DMS 273 treated with DMSO at 0.1 percent for 48 hours (cell line): ENCODE measurements at regions not wholly inside any gene's neighbourhood (a gene's known extent, or its start where the extent isn't known, plus 50 kb on each side); places are given as distances from the start of the nearest gene placed in this dataset.
"Not testable (repeated sequence)": the region's sequence is repeated elsewhere in the genome, so short reads cannot be mapped to it uniquely, and the experiment has no call there.

Experiments used
- DNase-seq: peaks from one replicate; lab custom pipeline; 2025; lab: John Stamatoyannopoulos, UW

GRCh38 chr1:73475316-73475870 is 722.6 kb downstream of the LRRIQ3 start:
- DNase-seq, result no peak

DNA sequence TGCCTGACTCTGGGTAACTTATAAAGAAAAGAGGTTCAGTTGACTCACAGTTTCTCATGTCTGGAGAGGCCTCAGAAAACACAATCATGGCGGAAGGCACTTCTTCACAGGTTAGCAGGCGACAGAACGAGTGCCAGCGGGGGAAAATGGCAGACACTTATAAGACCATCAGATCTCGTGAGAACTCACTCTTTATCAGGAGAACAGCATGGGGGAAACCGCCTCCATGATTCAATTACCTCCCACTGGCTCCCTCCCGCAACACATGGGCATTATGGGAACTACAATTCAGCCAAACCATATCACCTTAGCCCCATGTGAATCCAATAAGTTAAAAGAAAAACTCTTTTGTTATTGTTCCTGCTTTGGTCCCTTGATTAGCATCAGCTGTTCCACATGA is 725.2 kb downstream of the LRRIQ3 start:
- DNase-seq, result no peak

DNA sequence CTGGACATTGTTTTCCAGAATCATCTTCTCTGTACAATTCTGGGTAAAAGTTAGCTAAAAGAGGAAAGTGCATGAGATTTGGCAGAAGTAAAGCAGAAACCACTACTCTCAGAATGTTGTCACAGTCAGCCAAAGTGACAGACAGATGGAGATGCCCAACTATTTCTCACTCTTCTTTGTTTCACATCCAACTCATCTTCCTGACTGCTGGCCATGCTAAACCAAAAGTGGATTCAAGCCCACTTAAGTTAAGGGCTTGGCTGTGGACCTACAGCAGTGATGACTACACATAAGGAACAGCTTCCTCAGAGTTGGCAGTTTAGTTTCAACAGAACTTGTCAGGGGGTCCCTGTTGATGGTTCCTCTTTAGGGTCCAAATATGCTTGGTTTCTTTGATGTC is 730.2 kb downstream of the LRRIQ3 start:
- DNase-seq, result no peak

GRCh38 chr1:73463873-73464272 is 734.1 kb downstream of the LRRIQ3 start:
- DNase-seq, result no peak

DNA sequence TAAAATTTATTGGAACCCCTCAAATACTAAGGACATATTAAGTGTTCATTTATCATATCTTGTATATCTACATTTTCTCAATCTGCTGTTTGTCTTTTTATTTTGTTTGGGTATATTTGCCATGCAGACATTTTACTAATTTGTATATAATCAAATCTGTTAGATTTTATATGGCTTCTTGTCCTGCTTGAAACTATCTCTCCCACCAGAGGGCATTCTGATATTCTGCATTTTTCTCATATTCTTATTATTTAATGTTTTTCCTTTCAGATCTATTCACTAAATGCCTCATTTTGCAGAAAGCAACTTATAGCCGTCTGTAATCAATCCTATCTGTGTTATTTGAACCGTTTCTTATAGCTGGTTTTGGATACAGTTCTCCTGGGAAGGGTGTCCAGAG is 745.5 kb downstream of the LRRIQ3 start:
- DNase-seq, result no peak

- DNase-seq, result not testable (repeated sequence)
Observed at GRCh38 chr1:73450668-73451067, 747.3 kb downstream of the LRRIQ3 start.

- DNase-seq, result no peak
Observed at GRCh38 chr1:73411479-73411878, 786.5 kb downstream of the LRRIQ3 start.

GRCh38 chr1:73401666-73402065 is 796.3 kb downstream of the LRRIQ3 start:
- DNase-seq, result no peak

DNA sequence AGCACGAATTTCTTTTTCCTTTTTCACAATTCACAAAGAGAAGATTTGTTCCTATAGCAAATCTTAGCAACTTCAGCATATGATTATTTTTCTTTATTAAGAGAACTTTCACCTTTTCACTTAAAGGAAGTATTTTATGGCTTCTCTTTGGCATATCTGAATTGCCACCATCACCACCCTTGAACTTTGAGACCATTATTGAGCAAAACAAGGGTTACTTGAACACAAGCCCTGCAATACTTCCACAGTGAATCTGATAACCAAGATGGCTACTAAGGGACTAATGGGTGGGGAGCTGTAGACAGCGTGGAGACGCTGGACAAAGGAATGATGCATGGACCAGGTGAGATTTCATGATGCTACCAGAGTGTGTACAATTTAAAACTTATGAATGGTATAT is 815.0 kb downstream of the LRRIQ3 start:
- DNase-seq, result no peak

- DNase-seq, result no peak
Observed at GRCh38 chr1:73366734-73367413, 831.1 kb downstream of the LRRIQ3 start.

DNA sequence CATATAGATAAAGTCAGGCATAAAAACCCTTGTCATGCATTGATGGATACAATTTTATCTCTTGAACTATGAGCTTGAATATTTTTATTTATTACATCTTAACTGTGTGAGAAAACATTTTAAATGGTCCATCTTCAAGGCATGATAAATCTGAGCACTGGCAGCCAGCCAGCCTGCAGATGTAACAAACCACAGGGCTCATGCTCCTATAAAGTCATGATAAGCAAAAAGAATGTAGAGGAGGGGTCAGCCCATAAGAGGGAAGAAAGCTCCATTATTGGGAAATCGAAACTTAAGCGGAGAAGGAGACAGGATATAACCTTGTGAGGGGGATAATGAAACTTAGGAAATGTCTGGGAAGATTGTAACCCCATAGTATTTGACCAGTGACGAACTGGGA is 839.0 kb downstream of the LRRIQ3 start:
- DNase-seq, result no peak

- no peak for DNase-seq
Observed at GRCh38 chr1:73356485-73356884, 841.5 kb downstream of the LRRIQ3 start.

DNA sequence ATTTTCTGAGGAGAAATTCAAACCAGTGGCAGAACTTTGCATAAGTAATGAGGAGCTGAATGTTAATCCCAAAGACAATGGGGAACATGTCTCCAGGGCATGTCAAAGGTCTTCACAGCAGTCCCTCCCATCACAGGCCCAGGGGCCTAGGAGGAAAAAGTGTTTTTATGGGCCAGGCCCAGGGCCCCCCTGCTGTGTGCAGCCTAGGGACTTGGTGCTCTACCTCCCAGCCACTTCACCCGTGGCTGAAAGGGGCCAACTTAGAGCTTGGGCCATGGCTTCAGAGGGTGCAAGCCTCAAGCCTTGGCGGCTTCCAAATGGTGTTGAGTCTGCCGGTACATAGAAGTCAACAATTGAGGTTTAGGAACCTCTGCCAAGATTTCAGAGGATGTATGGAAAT is 854.0 kb downstream of the LRRIQ3 start:
- DNase-seq, result no peak

DNA sequence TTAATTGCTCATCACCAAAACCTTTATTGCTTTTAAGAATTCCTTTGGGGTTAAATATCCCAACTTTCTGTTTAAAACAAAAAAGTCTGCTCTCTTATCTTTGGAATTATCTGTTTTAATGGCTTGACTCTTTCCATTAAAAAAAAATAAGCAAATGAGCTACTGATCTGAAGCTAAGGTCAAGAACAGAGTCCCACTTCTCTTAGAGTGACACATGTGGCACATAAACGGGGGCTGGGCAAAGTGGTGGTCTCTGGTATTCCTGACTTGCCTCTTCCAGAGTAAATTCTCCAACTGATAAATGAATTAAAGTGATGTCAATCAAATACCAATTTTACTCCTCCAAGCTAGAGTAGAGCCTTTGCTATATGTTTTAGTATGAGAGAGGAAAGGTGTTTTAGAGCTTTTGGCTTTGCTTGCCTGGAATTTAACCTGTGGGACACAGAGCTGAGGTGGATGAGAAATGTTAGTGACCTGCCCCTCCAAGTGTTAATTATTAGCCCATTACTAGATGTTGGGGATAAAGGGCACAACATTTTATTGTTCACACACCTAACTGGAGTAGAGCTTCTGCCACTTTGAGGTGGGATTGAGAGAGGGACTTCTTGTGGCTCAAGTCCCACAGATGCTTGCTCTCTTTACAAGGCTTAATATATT is 864.0 kb downstream of the LRRIQ3 start:
- no peak for DNase-seq

DNA sequence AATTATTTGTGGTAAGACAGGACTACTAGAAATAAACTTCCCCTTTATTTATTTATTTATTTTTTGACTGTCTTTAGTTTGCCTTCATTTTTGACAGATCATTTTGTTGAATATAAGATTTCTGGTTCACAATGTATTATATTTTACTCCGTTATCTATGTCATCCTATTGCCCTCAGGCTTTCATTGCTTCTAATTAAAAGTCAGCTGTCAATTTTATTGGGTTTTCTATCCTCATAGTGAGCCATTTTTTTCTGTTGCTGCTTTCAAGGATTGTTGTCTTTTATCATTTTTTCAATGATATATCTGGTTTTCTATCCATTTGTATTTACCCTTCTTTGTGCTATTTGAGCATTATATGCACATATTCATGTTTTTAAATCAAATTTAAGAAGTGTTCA is 866.2 kb downstream of the LRRIQ3 start:
- DNase-seq, result no peak

DNA sequence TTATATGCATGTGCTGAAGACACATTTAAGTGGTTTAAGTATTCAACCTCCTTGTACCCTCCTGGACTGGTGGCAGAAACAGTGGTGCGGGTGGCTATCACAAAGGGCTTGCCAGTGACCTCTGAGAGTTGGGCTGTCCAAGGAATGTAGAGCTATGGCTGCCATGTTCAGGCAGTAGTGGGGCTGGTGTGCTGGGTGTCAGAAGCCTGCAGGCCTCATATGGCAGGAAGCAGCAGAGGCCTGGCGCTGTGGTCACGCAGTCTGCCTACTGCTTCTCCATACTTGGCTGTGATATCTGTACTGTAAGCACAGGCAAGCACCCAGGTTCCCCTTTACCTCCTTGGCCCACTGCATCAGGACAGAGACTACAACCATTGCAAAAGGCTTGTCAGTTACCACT is 870.0 kb downstream of the LRRIQ3 start:
- no peak for DNase-seq

DNA sequence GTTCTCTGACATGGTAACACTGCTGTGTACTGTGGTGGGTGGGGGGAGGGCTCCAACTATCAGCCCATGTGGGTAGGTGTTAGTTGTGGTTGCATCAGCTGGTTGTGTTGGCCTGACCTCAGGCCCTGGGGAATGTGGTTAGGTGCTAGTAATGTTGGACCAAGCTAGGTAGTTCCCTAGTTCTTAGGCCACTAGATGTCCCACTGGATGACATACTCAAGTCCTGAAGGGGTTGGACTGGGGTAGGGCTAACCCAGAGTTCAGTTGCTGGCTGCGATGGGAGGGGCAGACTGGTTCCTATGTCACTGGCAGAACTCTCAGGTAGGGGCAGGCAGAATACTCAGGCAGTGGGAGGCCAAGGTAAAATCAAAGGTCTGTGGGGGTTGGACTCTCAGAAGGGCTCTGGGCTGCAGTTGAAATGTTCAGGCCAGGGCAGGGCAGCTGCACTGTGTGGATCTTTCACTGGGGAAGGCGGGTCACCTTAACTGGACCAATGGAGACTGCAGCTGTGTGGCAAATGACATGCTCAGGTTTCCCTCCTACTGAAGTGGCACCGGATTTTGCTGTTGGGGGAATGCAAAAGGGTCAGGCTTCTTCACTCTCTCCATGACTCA is 870.7 kb downstream of the LRRIQ3 start:
- DNase-seq, result no peak

- no peak for DNase-seq
Observed at GRCh38 chr1:73326663-73327062, 871.3 kb downstream of the LRRIQ3 start.

DNA sequence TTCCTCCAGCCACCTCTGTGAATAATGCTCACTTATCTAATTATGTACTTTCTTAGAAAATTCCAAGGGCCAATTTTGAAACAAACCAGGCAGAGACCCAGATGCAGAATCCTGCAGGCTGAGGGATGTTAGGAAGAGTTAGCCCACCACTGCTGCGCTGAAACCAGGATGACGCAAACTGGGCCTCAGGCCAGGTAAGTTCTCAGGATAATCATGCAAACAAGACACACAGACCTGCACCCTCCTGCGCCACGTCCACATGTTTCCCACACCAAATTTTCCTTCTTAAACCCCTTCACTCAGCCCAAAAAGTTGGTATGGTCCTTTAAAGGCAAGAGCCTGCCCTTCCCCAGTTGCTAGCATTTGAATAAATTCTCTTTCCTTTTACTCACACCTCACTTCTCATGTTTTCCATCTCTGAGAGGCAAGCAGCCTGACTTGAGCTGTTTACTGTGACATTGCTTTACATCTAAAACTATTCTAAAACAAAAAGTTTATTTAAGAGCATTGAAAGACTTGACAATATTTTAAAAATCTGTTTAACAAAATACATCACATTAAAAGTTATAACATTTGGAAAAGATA is 887.1 kb downstream of the LRRIQ3 start:
- no peak for DNase-seq

- no peak for DNase-seq
Observed at GRCh38 chr1:73306899-73307555, 890.9 kb downstream of the LRRIQ3 start.

DNA sequence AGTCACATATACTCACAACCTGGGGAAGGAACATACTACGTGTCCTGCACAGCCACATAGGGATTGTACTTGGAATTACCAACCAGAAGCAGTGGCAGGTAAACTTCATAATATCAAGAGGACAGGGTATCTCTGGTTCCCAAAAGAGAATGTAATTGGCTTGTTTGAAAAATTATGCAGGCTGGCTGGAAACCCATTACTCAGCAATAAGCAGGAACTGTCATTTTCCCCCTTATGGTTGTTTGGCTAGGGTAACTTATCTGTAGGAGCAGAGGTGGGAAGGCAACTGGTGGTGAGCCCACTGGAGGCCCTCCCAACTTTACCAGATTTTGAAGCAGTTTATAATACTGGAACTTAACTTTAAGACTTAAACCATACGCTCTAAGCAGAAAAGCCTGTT is 924.1 kb downstream of the LRRIQ3 start:
- DNase-seq, result no peak

DNA sequence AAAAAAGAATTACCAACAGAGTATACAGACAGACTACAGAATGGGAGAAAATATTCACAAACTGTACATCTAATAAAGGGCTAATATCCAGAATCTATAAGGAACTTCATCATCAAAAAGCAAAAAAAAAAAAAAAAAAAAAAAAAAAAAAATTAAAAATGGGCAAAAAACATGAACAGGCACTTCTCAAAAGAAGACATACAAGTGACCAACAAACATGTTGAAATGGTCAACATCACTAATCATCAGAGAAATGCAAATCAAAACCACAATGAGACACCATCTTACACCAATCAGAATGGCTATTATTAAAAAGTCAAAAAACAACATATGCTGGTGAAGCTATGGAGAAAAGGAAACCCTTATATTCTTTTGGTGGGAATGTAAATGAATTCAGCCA is 952.8 kb downstream of the LRRIQ3 start:
- DNase-seq, result not testable (repeated sequence)
